Uterus (tissue), 3 donors: ENCODE measurements at regions not wholly inside any gene's neighbourhood (a gene's known extent, or its start where the extent isn't known, plus 50 kb on each side); places are given as distances from the start of the nearest gene placed in this dataset.

Experiments used
- DNase-seq, 2 donors: peaks; one replicate each; pipeline ENCODE4 v3.0.0-alpha.2; 2019 to 2020
- H3K27ac ChIP-seq, 2 donors: fragments of 200-600 bp; sonication (generic); 1 replicate in 1 of 2; 2 replicates in 1 of 2; pipeline ENCODE4 v1.5.1; 2016 to 2018
- H3K27me3 ChIP-seq, 2 donors: fragments of 200-600 bp; sonication (generic); one replicate each; pipeline ENCODE4 v1.5.1; 2018 to 2019; ENCODE audit warnings: control low read depth in 1 of 2
- H3K36me3 ChIP-seq, 2 donors: fragments of 200-600 bp; sonication (generic); one replicate each; pipeline ENCODE4 v1.5.1; 2019; ENCODE audit warnings: control low read depth in 1 of 2
- H3K4me1 ChIP-seq, 2 donors: fragments of 200-600 bp; sonication (generic); one replicate each; pipeline ENCODE4 v1.5.1; 2018 to 2019; ENCODE audit warnings: control low read depth in 1 of 2
- H3K4me3 ChIP-seq, 2 donors: fragments of 200-600 bp; sonication (generic); 1 replicate in 1 of 2; 2 replicates in 1 of 2; pipeline ENCODE4 v1.5.1; 2018 to 2019; ENCODE audit warnings: mild to moderate bottlenecking in 1 of 2
- H3K9me3 ChIP-seq, 2 donors: fragments of 200-600 bp; sonication (generic); one replicate each; pipeline ENCODE4 v1.5.1; 2019; ENCODE audit warnings: control low read depth in 1 of 2
- POLR2A ChIP-seq, 2 donors: fragments of 450-650 bp; IDR thresholded peaks; one replicate each; pipeline ENCODE4 v1.6.1; 2016; ENCODE audit warnings: antibody characterized with exemption in 2 of 2, mild to moderate bottlenecking in 1 of 2, moderate library complexity in 1 of 2
- intact Hi-C: fragments of 100-400 bp; cut with DNase I; formaldehyde crosslinking; loops from one replicate; pipeline ENCODE4 v1.15.1; 2023; ENCODE audit warnings: low total_unique reads
- TF ChIP-seq, protein P1 (sequence below), 4 experiments: fragments of 200-600 bp in 2 of 4; fragments of 450-650 bp in 2 of 4; sonication (generic) in 2 of 4; IDR thresholded peaks; one replicate each; pipeline ENCODE4 v1.5.1; 2016 to 2019; ENCODE audit warnings: antibody characterized with exemption in 4 of 4, mild to moderate bottlenecking in 2 of 4, moderate library complexity in 1 of 4
- donor health status: DM: yes; HTN: yes; CAD: no.

DNA sequence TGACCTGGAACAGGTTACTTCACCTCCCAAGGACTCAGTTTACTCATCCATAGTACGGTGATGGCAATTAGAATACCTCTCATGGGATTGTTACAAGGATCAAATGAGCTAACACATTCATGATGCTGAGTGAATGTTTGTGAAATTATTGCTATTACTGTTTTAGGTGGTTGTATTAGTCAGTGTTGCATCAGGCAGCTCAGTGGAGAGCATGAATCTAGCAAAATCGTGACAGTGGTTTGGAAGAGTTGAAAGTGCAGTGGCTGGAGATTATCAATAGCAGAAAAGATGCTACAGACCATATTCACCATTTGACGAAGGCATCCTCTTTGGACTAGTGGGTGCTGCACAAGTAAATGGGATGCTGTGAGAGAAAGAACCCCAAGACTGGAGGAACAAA is 50.4 kb upstream of the CTNNBL1 start:
- no peak for TF ChIP-seq POLR2A (IDR thresholded peaks at IDR 0.05)
- TF ChIP-seq, protein P1, sequence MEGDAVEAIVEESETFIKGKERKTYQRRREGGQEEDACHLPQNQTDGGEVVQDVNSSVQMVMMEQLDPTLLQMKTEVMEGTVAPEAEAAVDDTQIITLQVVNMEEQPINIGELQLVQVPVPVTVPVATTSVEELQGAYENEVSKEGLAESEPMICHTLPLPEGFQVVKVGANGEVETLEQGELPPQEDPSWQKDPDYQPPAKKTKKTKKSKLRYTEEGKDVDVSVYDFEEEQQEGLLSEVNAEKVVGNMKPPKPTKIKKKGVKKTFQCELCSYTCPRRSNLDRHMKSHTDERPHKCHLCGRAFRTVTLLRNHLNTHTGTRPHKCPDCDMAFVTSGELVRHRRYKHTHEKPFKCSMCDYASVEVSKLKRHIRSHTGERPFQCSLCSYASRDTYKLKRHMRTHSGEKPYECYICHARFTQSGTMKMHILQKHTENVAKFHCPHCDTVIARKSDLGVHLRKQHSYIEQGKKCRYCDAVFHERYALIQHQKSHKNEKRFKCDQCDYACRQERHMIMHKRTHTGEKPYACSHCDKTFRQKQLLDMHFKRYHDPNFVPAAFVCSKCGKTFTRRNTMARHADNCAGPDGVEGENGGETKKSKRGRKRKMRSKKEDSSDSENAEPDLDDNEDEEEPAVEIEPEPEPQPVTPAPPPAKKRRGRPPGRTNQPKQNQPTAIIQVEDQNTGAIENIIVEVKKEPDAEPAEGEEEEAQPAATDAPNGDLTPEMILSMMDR (IDR thresholded peaks at IDR 0.05), result no peak
- no peaks in the 10 kb centered on the region for H3K36me3 ChIP-seq
- no peak overlapping the region for H3K4me3 ChIP-seq
- intact Hi-C loops, result no loop called here
- no peaks in the 10 kb centered on the region for H3K9me3 ChIP-seq
- no peak overlapping the region for H3K27ac ChIP-seq
- no peaks in the 10 kb centered on the region for H3K4me1 ChIP-seq
- H3K27me3 ChIP-seq, result no peaks in the 10 kb centered on the region
- DNase-seq, result no peak

DNA sequence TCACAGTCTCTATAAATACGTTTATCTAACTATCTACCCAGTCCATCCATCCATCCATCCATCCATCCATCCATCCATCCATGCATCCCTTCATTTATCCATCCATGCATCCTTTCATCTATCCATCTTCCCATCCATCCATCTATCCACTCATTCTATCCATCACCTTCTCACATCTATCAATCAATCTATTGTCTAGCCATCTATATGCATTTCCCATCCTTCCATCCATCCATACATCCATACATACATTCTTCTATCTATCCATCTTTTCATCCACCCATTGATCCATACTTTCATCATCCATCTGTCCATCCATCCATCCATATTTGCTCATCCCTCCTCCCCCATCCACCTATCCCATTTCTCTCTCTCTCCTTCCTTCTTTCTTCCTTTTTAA is 51.6 kb upstream of the CTNNBL1 start:
- H3K27me3 ChIP-seq, result no peaks in the 10 kb centered on the region
- TF ChIP-seq POLR2A (IDR thresholded peaks at IDR 0.05), result no peak
- TF ChIP-seq, protein P1 (IDR thresholded peaks at IDR 0.05), result no peak
- intact Hi-C loops, result no loop called here
- H3K36me3 ChIP-seq, result no peaks in the 10 kb centered on the region
- H3K9me3 ChIP-seq, result no peaks in the 10 kb centered on the region
- no peak for DNase-seq
- no peak overlapping the region for H3K4me3 ChIP-seq
- no peaks in the 10 kb centered on the region for H3K4me1 ChIP-seq
- H3K27ac ChIP-seq, result no peak overlapping the region

DNA sequence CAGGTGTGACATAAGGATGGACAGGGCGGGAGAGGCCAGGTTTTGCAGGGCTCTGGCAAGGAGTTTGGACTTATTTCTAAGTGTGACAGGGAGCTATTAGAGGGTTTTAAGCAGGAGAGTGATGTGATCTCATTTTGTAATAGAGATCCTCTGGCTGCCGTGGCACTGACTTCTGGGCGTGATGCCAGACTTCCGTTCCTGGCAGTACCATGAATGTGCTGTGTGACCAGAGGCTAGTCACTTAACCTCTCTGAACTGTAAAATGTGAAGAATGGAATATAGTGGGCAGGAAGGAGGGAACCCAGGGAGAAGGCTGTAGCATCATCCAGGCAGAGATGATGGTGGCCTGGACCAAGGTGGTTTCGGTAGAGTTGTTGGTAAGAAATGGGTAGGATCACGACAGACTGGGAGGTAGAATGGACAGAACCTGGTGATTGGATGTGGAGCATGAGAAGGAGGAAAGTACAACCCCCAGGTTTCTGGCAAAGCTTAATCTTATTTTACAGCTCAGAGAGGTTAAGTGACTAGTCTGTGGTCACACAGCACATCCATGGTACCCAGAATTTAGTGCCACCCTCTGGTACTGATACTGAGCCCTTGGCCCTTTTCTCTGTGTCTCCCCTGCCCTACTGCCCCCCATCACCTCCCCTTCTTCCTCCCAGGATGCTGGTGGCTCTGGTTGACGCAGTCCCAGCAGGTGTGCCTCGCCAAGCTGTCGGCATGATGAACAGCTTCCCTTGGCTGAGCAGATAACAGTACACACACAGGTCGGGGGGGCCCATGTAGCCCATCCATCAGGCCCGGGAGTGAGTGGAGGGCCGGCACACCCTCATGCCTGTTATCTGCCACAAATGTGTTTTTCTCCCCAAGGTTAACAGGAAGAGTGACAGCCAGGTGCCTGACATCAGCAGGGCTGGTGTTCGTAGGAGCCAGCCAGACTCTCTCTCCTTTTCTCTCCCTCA is 52.9 kb upstream of the CTNNBL1 start:
- Histone ChIP-seq H3K27ac (no peak overlapping the region), H3K4me1 (no peaks in the 10 kb centered on the region), H3K27me3 (no peaks in the 10 kb centered on the region), H3K36me3 (no peaks in the 10 kb centered on the region), H3K9me3 (no peaks in the 10 kb centered on the region), H3K4me3 (no peak overlapping the region)
- intact Hi-C loops, result no loop called here
- TF ChIP-seq, protein P1 (IDR thresholded peaks at IDR 0.05), result no peak
- no peak for TF ChIP-seq POLR2A (IDR thresholded peaks at IDR 0.05)
- DNase-seq, result no peak

DNA sequence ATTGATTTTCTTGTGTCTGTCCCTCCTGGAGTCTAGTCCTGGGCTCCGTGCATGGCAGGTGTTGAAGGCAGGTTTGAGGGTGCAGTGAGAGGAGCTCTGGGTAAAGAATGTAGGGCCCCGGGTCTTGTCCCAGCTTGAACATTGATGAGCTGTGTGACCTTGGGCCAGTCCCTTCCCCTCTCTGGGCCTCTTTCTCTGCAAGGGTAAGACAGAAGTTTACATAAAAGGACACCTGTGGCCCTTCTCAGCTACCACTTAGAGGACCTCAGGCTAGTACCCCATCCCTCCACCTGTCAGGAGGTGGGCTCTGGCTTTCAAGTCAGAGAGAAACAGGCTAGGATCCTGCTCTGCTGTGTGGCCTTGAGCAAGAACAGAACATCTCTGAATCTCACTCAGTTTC is 55.3 kb upstream of the CTNNBL1 start:
- no peaks in the 10 kb centered on the region for H3K27me3 ChIP-seq
- no peak for DNase-seq
- no peaks in the 10 kb centered on the region for H3K9me3 ChIP-seq
- TF ChIP-seq, protein P1 (IDR thresholded peaks at IDR 0.05), result no peak
- no peak for TF ChIP-seq POLR2A (IDR thresholded peaks at IDR 0.05)
- H3K36me3 ChIP-seq, result no peaks in the 10 kb centered on the region
- no peaks in the 10 kb centered on the region for H3K4me1 ChIP-seq
- H3K4me3 ChIP-seq, result no peak overlapping the region
- intact Hi-C loops, result no loop called here
- H3K27ac ChIP-seq, result no peak overlapping the region

DNA sequence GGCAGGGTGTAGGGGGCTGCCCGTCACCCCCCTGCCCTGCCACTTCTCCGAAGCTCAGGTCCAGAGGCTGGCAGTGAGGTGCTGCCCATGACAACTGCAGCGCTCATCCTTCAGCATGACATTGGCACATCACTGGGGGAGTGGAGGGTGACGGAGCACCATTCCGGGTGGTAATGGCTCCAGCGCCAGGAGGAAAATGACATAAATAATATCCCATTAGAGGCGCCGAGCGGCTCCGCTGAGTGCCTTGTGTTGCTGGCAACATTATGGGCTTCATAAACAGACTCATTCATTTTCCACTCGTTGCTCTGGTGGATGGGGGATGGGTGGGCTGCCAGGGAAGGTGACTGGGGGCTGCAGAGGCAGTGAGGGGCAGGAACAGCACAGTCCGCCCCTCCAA is 56.9 kb upstream of the CTNNBL1 start:
- Histone ChIP-seq H3K36me3 (no peaks in the 10 kb centered on the region), H3K9me3 (no peaks in the 10 kb centered on the region), H3K4me3 (no peak overlapping the region), H3K4me1 (no peaks in the 10 kb centered on the region), H3K27ac (no peak overlapping the region), H3K27me3 (no peaks in the 10 kb centered on the region)
- DNase-seq, result no peak
- intact Hi-C loops, result no loop called here
- TF ChIP-seq, protein P1 (IDR thresholded peaks at IDR 0.05), result no peak
- TF ChIP-seq POLR2A (IDR thresholded peaks at IDR 0.05), result no peak
